Stimulated activated CD4-positive, alpha-beta T cell treated with anti-CD3 and anti-CD28 coated beads, Interleukin-4, amount 100 ng/mL, for 24 hours (primary cell): ENCODE measurements at regions not wholly inside any gene's neighbourhood (a gene's known extent, or its start where the extent isn't known, plus 50 kb on each side); places are given as distances from the start of the nearest gene placed in this dataset.
A peak's percentile ranks its signal among the peaks of the same experiment; 100 is the strongest.
"Not testable (repeated sequence)": the region's sequence is repeated elsewhere in the genome, so short reads cannot be mapped to it uniquely, and the experiment has no call there.

ENCODE experiments used
- DNase-seq: peaks from one replicate; pipeline ENCODE4 v3.0.0-alpha.2; 2020

DNA sequence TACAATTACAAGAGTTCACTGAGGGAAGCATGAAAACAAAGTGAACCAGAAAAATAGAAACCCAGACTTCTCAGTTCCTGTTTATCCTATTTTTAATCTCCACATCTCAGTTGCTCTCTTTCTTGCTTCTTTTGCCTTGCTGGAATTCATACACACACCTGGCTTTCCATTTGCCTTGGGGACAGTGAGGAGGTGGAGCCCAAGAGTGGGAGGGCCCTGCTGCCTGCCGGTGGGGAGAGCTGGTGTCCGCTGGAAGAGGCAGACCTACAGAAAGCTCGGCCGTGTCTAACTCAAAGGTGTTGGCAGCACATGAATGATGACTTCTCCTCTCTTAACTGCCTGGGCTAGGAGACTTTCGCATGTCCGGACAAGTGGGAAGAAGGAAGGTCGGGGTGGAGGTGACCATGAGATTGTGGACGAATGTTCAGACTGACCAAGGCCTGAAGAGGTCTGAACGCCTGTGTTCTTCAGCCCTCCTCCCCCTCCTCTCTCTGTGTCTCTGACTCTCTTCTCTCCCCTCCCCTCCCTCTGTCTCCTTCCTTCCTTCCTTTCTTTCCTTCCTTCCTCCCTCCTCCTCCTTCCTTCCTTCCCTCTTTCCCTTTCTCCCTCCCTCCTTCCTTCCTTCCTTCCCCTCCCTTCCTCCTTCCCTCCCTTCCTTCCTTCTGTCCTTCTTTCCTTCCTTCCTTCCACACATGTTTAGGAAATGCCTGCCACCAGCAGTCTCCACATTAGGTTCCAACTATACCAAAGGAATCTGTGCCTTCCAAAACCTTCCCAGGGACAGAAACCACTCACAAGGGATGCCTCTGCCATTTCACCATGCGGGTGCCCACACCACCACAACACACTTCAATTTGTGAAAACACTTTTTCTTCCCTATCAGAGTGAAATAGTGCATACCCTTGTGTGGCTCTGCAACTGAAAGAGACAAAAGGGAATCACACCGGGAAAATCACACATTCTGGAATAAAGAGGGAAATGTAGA, 157.3 kb upstream of the RUNX1 start:
- no peak for DNase-seq

GRCh38 chr21:35204850-35205541, 155.9 kb upstream of the RUNX1 start:
- peak; percentile 15 for DNase-seq

DNA sequence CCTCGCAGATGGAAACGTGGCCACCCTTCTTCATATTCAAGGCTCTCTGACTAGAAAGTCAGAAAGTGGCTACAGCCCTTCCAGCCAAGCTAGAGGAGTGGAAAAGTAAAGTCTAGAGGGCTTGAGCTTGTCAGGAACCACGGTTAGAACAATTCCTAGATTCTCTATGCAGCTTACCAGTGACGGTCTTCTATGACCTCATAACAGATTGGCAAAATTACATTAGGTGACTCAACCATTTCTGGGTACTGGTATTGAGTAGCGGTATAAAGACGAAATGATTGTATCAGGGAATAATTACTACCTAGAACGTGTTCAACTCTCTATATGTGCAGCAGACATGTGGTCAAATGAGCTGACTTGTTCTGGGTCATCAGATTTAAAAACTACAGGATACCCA, 155.0 kb upstream of the RUNX1 start:
- DNase-seq: no peak

GRCh38 chr21:35203093-35203977, 154.2 kb upstream of the RUNX1 start:
- no peak for DNase-seq

DNA sequence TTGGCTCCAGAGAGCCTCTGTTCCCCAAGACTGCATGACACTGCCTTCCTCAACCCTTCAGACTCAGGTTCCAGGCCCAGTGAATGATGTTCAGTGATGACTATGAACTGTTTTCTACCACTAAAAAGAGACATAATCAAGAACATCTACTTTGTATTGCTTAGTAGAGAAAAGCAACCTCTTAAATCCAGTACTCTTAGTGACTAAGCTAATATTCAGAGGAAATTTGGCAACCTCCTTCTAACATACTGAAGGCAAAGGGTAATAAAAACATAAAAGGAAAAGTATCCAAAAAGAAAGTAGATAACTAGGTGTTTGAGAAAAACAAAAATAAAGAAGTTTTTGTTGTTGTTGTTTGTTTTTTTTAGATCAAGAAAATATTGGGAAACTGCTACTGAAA, 153.3 kb upstream of the RUNX1 start:
- DNase-seq: no peak

- no peak for DNase-seq
Measured at GRCh38 chr21:35201799-35202198, 152.7 kb upstream of the RUNX1 start.

DNA sequence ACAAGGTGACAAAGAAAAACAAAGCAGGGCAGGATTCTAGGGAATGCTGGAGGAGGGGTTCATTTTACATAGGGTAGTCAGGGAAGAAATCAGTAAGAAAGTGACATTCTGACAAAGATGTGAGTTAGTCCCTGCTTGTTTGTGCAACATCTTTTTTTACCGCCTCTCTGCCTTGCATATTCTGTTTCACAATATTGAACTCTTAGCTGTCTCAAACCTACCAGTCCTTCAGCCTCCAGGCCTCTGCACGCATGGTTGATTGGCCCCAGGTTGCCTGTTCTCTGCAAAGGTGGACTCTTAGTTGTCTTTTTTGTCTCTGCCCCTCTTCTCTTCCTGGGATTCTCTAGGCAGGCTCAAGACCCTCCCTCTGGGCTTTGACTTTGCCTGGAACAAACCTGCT, 152.2 kb upstream of the RUNX1 start:
- DNase-seq: no peak

- DNase-seq: no peak
Measured at GRCh38 chr21:35199733-35200015, 150.6 kb upstream of the RUNX1 start.

DNA sequence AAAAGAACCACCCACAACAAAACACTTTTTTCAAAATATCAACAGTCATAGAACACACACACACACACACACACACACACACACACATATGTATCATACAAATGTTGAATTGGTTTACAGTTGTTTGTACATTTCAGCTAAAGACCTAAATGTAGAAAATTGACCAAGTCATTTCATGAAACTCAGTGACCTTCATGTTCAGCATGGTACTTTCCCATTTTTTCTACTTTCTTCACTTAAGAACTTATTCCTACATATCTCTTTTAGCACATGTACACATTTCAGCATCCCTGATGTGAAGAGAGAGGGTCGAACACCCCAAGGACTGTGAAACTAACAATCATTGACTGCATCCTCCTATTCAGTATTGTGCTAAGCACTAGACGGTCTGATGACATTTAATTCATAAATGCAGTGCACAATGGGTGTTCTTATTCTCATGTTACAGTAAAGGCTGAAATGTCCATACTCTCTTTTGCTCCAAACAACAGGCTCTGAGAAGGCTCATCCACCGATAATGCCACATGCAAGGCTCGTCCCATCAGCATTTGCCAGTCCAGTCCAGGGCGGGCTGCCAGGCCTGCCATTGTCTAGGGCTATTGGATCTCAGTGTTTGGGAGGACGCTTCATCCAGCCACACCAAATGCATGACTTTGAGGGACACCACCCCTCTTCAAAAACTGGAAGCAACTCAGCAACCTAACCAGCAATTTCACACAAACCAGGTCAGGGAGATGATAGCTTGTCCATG, 150.1 kb upstream of the RUNX1 start:
- DNase-seq: no peak

DNA sequence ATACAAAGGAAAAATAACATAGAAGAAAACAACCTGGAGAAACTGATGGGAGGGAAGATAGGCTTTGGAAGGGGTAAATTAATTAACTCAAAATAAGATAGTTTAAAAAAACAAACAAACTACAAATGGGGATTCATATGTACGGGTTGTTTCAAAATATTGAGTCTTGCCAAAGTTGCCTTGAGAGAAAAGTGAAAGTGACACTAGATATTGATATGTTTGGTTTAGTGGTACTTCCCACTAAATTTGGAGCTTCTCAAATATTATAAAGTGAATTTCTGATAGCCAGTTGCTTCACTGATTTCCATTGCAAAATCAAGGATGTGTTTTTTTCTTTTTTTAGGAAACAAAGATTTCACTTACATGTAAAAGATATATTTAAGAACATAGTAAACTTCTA, 149.5 kb upstream of the RUNX1 start:
- DNase-seq: no peak

DNA sequence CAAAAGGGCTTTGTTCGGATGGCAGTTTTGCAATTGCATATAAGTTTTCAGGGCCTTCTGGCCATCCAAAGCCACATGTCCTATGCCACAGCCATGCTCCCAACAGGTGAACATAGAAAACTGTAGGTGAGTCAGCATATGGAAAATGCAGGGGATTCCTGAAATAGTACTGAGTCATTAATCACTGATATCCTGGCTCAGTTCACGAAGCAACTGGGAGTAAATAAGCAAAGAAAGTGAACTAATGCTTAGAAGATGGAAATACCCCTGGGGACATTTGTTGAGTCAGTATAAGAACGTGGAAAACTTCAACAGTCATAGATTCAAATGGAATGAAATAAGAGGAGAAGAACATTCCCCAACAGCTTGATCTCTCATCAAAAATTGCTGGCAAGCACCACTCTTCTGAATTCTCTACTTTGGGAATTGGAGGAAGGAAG, 148.9 kb upstream of the RUNX1 start:
- DNase-seq: no peak

GRCh38 chr21:35197191-35197590, 148.1 kb upstream of the RUNX1 start:
- DNase-seq: no peak

DNA sequence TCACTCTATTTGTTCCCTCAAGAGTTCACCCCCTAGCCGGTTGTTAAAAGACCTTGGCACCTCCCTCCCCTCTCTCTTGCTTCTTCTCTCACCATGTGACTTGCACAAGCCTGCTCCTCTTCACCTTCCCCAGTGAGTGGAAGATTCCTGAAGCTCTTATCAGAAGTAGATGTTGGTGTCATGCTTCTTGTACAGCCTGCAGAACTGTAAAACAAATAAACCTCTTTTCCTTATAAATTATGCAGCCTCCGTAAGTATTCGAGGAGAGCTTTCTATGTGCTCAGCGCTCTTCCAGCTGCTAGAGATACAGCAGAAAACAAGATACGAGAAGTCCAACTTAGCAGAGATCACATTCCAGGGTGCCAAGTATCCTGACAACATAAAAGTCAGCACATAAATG, 147.0 kb upstream of the RUNX1 start:
- no peak for DNase-seq

DNA sequence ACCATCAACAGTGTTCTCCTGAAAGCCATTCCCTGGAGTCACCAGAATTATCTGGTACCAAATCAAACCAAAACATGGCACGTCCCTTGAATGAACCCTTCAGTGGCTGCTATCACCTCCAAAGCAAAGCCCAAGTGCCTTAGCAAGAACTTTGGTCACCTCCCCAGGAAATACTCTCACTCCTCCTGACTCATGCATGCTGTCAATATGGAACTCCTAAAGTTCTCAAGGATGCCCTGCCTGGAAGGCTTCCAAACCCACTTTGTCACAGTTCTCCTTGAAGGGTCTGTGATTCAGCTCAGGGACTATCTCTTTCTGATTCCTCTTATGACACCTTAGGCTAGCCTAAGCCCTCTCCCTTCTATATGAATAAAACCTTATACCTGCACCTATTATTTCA, 146.1 kb upstream of the RUNX1 start:
- no peak for DNase-seq

DNA sequence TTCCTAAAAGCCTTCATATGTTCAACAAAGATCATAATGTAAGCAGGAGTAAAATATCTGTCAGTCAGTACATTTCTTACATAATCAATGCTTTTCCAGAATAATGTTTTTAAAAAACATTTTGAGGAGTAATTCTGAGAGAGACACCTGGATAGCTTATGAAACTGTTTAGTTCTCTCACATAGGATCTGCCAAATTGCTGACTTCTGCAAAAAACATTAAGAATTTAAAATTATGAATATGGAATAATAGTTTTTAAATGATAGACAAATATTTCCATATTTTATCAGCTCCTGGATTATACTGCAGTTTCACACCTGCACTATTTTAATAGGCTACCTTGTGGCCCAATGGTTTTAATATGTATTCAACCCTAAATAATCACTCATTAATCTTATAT, 142.7 kb upstream of the RUNX1 start:
- DNase-seq: no peak

DNA sequence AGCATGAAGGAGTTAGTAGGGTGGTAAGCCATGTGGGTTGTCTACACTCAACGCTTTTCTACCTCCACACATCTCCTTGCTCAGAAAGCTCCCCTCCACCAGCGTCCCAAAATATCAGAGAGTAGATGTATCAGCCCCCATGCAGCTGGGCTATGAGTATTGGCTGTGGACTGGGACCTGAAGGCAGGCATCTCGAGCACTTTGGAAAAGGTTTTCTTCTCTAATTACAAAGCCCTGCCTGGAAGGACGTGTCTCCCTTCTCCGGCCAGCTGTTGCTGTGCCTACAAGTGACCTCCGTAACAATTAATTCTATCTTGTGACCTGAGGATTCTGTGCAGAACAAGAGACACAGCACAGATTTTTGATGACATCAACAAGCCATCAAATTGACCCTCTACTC, 142.0 kb upstream of the RUNX1 start:
- no peak for DNase-seq

DNA sequence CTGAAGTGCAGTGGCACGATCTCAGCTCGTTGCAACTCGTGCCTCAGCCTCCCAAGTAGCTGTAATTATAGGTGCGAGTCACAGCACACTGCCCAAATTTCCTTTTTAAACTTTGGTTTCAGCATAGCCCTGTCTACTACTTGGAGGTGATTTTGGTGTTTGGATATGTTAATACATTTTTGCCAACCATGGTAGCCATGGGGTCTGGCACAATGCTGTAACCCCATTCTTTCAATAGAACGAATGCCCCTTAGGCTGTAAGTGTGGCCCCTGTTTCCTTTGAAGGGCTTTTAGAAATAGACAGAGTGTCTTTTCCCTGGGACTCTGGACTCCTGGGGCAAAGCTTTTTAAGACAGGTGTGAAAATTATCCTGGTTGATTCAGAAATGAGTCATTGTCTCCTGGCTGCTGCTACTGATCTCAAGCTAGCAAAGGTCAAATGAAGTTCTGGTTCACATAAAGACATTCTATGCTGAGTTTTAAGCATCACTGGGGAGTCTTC, 141.1 kb upstream of the RUNX1 start:
- no peak for DNase-seq

- DNase-seq: no peak
Measured at GRCh38 chr21:35189077-35189863, 140.2 kb upstream of the RUNX1 start.

GRCh38 chr21:35183389-35183788, 134.3 kb upstream of the RUNX1 start:
- DNase-seq: not testable (repeated sequence)

- no peak for DNase-seq
Measured at GRCh38 chr21:35179990-35180540, 131.0 kb upstream of the RUNX1 start.

- DNase-seq: peak; percentile 8
Measured at GRCh38 chr21:35178827-35179226, 129.7 kb upstream of the RUNX1 start.
